GM23248 (cell line): ENCODE measurements at regions not wholly inside any gene's neighbourhood (a gene's known extent, or its start where the extent isn't known, plus 50 kb on each side); places are given as distances from the start of the nearest gene placed in this dataset.
"Not testable (repeated sequence)": the region's sequence is repeated elsewhere in the genome, so short reads cannot be mapped to it uniquely, and the experiment has no call there.

Source experiments
- DNase-seq: peaks from one replicate; pipeline ENCODE4 v3.0.0-alpha.2; 2015
- H2AFZ ChIP-seq: fragments of 200-600 bp; sonication (generic); 2 replicates; pipeline ENCODE4 v1.6.1; 2016; ENCODE audit warnings: antibody characterized with exemption
- H3F3A ChIP-seq: fragments of 200-600 bp; sonication (generic); 2 replicates; pipeline ENCODE4 v1.6.1; 2016; ENCODE audit warnings: mild to moderate bottlenecking, antibody characterized with exemption, mixed run types; ENCODE audit not compliant: insufficient read depth
- H3K27ac ChIP-seq: fragments of 200-600 bp; sonication (generic); 2 replicates; pipeline ENCODE4 v1.5.1; 2016; ENCODE audit warnings: mild to moderate bottlenecking
- H3K27me3 ChIP-seq: fragments of 200-600 bp; sonication (generic); replicated peaks from 2 replicates; pipeline ENCODE4 v1.6.1; 2016; ENCODE audit warnings: mild to moderate bottlenecking; ENCODE audit not compliant: insufficient read depth
- H3K36me3 ChIP-seq: fragments of 200-600 bp; sonication (generic); 2 replicates; pipeline ENCODE4 v1.6.1; 2016; ENCODE audit warnings: low read depth, mild to moderate bottlenecking
- H3K4me1 ChIP-seq: fragments of 200-600 bp; sonication (generic); 2 replicates; pipeline ENCODE4 v1.6.1; 2016; ENCODE audit warnings: mild to moderate bottlenecking; ENCODE audit not compliant: insufficient read depth
- H3K4me2 ChIP-seq: fragments of 200-600 bp; sonication (generic); one replicate; pipeline ENCODE4 v1.6.1; 2016; ENCODE audit warnings: mild to moderate bottlenecking; ENCODE audit not compliant: unreplicated experiment
- H3K4me3 ChIP-seq: fragments of 200-600 bp; sonication (generic); 2 replicates; pipeline ENCODE4 v1.5.1; 2016; ENCODE audit warnings: mild to moderate bottlenecking
- H3K79me2 ChIP-seq: fragments of 200-600 bp; sonication (generic); 2 replicates; pipeline ENCODE4 v1.6.1; 2016; ENCODE audit warnings: mild to moderate bottlenecking; ENCODE audit not compliant: insufficient read depth
- H3K9ac ChIP-seq: fragments of 200-600 bp; sonication (generic); 2 replicates; pipeline ENCODE4 v1.6.1; 2016; ENCODE audit warnings: mild to moderate bottlenecking
- H3K9me2 ChIP-seq: fragments of 200-600 bp; sonication (generic); 2 replicates; pipeline ENCODE4 v1.6.1; 2016; ENCODE audit warnings: mixed run types, mild to moderate bottlenecking, moderate library complexity; ENCODE audit not compliant: insufficient read depth
- H3K9me3 ChIP-seq: fragments of 200-600 bp; sonication (generic); one replicate; pipeline ENCODE4 v1.6.1; 2017; ENCODE audit warnings: low read depth
- H4K20me1 ChIP-seq: fragments of 200-600 bp; sonication (generic); 2 replicates; pipeline ENCODE4 v1.6.0; 2016; ENCODE audit not compliant: insufficient read depth
- EZH2 ChIP-seq: fragments of 200-600 bp; sonication (generic); IDR thresholded peaks from 2 replicates; pipeline ENCODE4 v1.6.1; 2018; ENCODE audit warnings: antibody characterized with exemption, mild to moderate bottlenecking; ENCODE audit not compliant: insufficient read depth, poor library complexity, severe bottlenecking
- EZH2phosphoT487 ChIP-seq: fragments of 200-600 bp; sonication (generic); IDR thresholded peaks from 2 replicates; pipeline ENCODE4 v1.6.1; 2018; ENCODE audit warnings: antibody characterized with exemption, moderate library complexity, mild to moderate bottlenecking, low read depth; ENCODE audit not compliant: insufficient read depth
- WGBS, 2 experiments: methylation state at CpG; one replicate each; pipeline ENCODE4 v1.1.6; 2015 to 2017; ENCODE audit warnings: low lambda C conversion rate in 2 of 2, low coverage in 1 of 2; ENCODE audit errors: missing lambda C conversion rate in 2 of 2; 5-methylcytosine and 5-hydroxymethylcytosine counted together
- in situ Hi-C: fragments of 300-500 bp; cut with MboI; formaldehyde crosslinking; loops from 2 replicates; pipeline ENCODE4 v1.15.0; 2020

- Histone ChIP-seq H3K27ac (0 out of 2 replicates have a peak overlapping the region, but pooled peaks have one; percentile 8), H3K79me2 (no peaks in the 10 kb centered on the region), H3K9me3 (no peaks in the 10 kb centered on the region), H3K4me3 (no peak overlapping the region), H3K36me3 (no peaks in the 10 kb centered on the region), H3K9ac (no peak overlapping the region), H2AFZ (0 out of 2 replicates have a peak overlapping the region, but pooled peaks have one; percentile 36), H4K20me1 (no peaks in the 10 kb centered on the region), H3F3A (0 out of 2 replicates have a peak, but pooled peaks cover 6% of the 10 kb centered on the region), H3K9me2 (no peaks in the 10 kb centered on the region), H3K4me2 (no peak overlapping the region), H3K27me3 (no peaks in the 10 kb centered on the region), H3K4me1 (peaks cover 11% of the 10 kb centered on the region; the same call in 1 of the 2 replicates)
- no peak for TF ChIP-seq EZH2phosphoT487
- no peak for TF ChIP-seq EZH2
- DNase-seq = peak; percentile 37
- in situ Hi-C loops = no loop called here
- 40 to 41% methylated on average over 3 of the region's 3 CpGs for WGBS, 2 experiments
These were observed 183.5 kb downstream of the SPRY2 start for GRCh38 chr13:80157261-80157932.

- H3K27me3 ChIP-seq, H3K36me3 ChIP-seq, H3K4me2 ChIP-seq, H3K4me1 ChIP-seq, H2AFZ ChIP-seq, H3K9me3 ChIP-seq, H3K9ac ChIP-seq, DNase-seq, H3K4me3 ChIP-seq, H3K79me2 ChIP-seq, H3K27ac ChIP-seq, H4K20me1 ChIP-seq, in situ Hi-C loops, H3F3A ChIP-seq, H3K9me2 ChIP-seq: not testable (repeated sequence)
- WGBS, 2 experiments = 94% methylated on average over 13 to 16 of the region's 16 CpGs
These were observed 188.8 kb downstream of the SPRY2 start for GRCh38 chr13:80152142-80152541.

- Histone ChIP-seq H3K9me3 (no peaks in the 10 kb centered on the region), H3K9ac (no peak overlapping the region), H3K9me2 (no peaks in the 10 kb centered on the region), H3K4me2 (no peak overlapping the region), H4K20me1 (no peaks in the 10 kb centered on the region), H2AFZ (no peak overlapping the region), H3K4me1 (no peaks in the 10 kb centered on the region), H3K27ac (no peak overlapping the region), H3K79me2 (no peaks in the 10 kb centered on the region), H3K4me3 (no peak overlapping the region), H3K27me3 (no peaks in the 10 kb centered on the region), H3K36me3 (no peaks in the 10 kb centered on the region), H3F3A (no peaks in the 10 kb centered on the region)
- peak; percentile 12 for DNase-seq
- in situ Hi-C loops = no loop called here
- no peak for TF ChIP-seq EZH2
These were observed 189.9 kb downstream of the SPRY2 start for GRCh38 chr13:80151016-80151415.

DNA sequence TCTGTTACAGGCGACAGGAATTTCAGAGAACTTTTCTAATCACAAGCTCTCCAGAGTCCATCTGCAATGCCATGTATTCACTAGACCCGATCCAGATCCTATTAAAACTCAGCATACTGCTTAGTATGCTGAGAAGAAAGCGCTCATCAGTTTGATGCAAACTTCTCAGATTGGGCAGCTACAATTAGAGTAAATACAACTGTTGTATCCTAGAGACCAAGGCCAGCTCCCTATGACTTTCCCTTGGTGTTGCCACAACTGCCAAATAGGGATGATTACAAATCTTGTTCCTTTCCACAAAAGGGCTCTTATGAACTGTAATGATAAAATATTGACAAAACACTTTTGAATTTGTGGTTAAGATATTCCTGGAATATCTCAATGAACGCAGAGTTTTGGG lies 191.2 kb downstream of the SPRY2 start:
- H3K4me1 ChIP-seq = no peaks in the 10 kb centered on the region
- H3K9me3 ChIP-seq = no peaks in the 10 kb centered on the region
- H3K9ac ChIP-seq = no peak overlapping the region
- H3K4me2 ChIP-seq = no peak overlapping the region
- H3K36me3 ChIP-seq = no peaks in the 10 kb centered on the region
- WGBS, 2 experiments = 93 to 96% methylated on average over 4 of the region's 4 CpGs
- H3K9me2 ChIP-seq = no peaks in the 10 kb centered on the region
- no peaks in the 10 kb centered on the region for H4K20me1 ChIP-seq
- TF ChIP-seq EZH2 (no peak), EZH2phosphoT487 (no peak)
- DNase-seq = peak; percentile 11
- no peak overlapping the region for H3K27ac ChIP-seq
- no peaks in the 10 kb centered on the region for H3F3A ChIP-seq
- H3K27me3 ChIP-seq = no peaks in the 10 kb centered on the region
- H3K79me2 ChIP-seq = no peaks in the 10 kb centered on the region
- H3K4me3 ChIP-seq = no peak overlapping the region
- in situ Hi-C loops = no loop called here
- H2AFZ ChIP-seq = no peak overlapping the region

- Histone ChIP-seq H3K79me2 (no peaks in the 10 kb centered on the region), H3F3A (0 out of 2 replicates have a peak, but pooled peaks cover 8% of the 10 kb centered on the region), H2AFZ (no peak overlapping the region), H4K20me1 (no peaks in the 10 kb centered on the region), H3K9ac (no peak overlapping the region), H3K4me1 (peaks cover 15% of the 10 kb centered on the region), H3K9me3 (no peaks in the 10 kb centered on the region), H3K4me3 (no peak overlapping the region), H3K4me2 (no peak overlapping the region), H3K27me3 (no peaks in the 10 kb centered on the region), H3K9me2 (no peaks in the 10 kb centered on the region), H3K27ac (no peak overlapping the region), H3K36me3 (no peaks in the 10 kb centered on the region)
- TF ChIP-seq EZH2 (no peak), EZH2phosphoT487 (no peak)
- 73 to 74% methylated on average over 3 of the region's 3 CpGs for WGBS, 2 experiments
- in situ Hi-C loops = no loop called here
- DNase-seq = no peak
These were observed 195.7 kb downstream of the SPRY2 start for GRCh38 chr13:80145171-80145690.
